HG03039 (cell line): ENCODE measurements at regions not wholly inside any gene's neighbourhood (a gene's known extent, or its start where the extent isn't known, plus 50 kb on each side); places are given as distances from the start of the nearest gene placed in this dataset.

Experiments used
- ATAC-seq: cut with Tn5 transposase; IDR thresholded peaks from one replicate; pipeline ENCODE4 v1.9.1; 2021; ENCODE audit warnings: mild to moderate bottlenecking, moderate library complexity; ENCODE audit not compliant: unreplicated experiment

GRCh38 chr2:65802298-65802942 lies 370.0 kb upstream of the SPRED2 start:
- ATAC-seq, result no peak

DNA sequence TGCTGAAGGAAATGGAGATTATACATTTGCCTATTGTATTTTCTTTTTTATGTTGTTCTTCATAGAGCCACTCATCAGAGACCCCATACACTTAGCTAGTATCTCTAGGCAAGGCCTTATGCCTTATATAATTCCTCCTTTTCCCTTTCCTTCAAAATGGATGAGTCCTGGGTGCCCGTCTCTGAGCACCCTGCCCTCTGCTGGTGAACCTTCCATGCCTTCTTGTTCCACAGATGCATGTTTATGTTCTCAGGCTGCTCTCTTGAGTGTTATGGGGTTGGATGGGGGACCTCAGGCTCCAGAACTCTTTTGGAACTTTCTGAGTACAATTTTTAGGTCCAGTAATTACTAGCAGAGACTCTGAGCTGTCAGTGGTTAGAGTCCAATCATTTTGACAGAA lies 368.6 kb upstream of the SPRED2 start:
- ATAC-seq, result no peak

GRCh38 chr2:65799141-65799854 lies 366.9 kb upstream of the SPRED2 start:
- ATAC-seq, result no peak

- no peak for ATAC-seq
Observed at GRCh38 chr2:65798641-65799040, 366.2 kb upstream of the SPRED2 start.

GRCh38 chr2:65794994-65795393 lies 362.6 kb upstream of the SPRED2 start:
- ATAC-seq, result no peak

- ATAC-seq, result no peak
Observed at GRCh38 chr2:65791404-65791975, 359.1 kb upstream of the SPRED2 start.

GRCh38 chr2:65790676-65790935 lies 358.2 kb upstream of the SPRED2 start:
- ATAC-seq, result no peak

- ATAC-seq, result no peak
Observed at GRCh38 chr2:65789923-65790675, 357.7 kb upstream of the SPRED2 start.

- no peak for ATAC-seq
Observed at GRCh38 chr2:65788556-65788955, 356.2 kb upstream of the SPRED2 start.

GRCh38 chr2:65786765-65787164 lies 354.4 kb upstream of the SPRED2 start:
- ATAC-seq, result no peak

- ATAC-seq, result no peak
Observed at GRCh38 chr2:65786007-65786717, 353.8 kb upstream of the SPRED2 start.

- ATAC-seq, result no peak
Observed at GRCh38 chr2:65782996-65783650, 350.7 kb upstream of the SPRED2 start.

- no peak for ATAC-seq
Observed at GRCh38 chr2:65782186-65782585, 349.8 kb upstream of the SPRED2 start.

GRCh38 chr2:65781756-65782155 lies 349.4 kb upstream of the SPRED2 start:
- ATAC-seq, result no peak

DNA sequence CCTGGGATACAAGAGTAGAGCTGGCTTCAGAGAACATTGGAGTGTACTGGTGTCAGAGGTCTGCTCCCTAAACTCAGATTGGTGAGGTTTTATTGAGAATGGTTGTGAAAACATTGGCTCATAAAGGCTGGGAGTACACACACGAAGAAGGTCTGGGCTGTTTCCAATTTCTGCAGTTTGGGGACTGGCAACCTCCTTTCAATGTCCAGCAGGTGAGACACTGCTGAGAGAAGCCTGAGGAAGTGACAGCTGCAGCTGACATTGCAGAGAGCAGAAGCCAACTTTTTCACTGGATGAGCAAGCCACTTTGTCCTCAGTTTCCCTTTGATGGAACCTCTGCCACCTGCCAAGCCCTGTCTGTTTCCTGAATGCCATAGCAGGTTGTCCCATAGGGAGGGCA lies 346.6 kb upstream of the SPRED2 start:
- no peak for ATAC-seq

- ATAC-seq, result no peak
Observed at GRCh38 chr2:65778137-65778536, 345.7 kb upstream of the SPRED2 start.

DNA sequence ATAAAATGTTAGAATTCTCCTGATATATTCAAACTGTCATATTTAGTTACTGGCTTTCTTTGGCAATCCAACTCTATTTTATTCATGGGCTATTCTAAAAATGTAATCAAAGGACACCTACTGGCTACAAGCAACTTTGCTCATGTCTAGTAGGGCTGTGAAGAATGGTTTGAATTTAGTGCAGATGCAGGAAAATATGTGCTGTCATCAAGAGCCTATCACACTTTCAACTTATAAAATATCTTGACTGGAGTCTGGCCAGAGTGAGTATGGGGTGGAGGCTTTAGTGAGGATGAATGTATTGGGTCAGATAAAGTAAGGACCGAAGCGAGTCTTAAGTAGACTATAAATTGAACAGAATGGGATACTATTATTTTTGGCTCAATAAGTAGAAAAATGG lies 343.4 kb upstream of the SPRED2 start:
- no peak for ATAC-seq

GRCh38 chr2:65767946-65768345 lies 335.5 kb upstream of the SPRED2 start:
- ATAC-seq, result no peak

DNA sequence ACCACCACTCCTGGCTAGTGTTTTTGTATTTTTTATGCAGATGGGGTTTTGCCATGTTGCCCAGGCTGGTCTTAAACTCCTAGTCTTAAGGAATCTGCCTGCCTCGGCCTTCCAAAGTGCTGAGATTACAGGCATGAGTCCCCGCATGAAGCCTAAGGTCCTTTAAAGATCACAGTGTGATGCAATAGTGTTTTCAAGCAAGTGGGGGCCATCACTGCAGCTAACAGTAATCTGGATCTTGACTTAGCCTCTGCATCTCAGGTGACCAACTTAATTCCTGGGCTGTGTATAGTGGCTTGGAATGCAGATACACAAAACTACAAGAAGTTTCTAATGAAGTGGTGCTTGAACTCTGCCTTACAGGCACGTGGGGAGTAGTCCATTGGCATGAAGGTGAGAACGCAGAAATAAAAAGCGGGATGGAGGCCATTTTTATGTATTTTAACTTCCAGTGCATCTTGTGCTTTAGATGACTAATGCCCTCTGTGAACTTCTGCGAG lies 334.4 kb upstream of the SPRED2 start:
- no peak for ATAC-seq

DNA sequence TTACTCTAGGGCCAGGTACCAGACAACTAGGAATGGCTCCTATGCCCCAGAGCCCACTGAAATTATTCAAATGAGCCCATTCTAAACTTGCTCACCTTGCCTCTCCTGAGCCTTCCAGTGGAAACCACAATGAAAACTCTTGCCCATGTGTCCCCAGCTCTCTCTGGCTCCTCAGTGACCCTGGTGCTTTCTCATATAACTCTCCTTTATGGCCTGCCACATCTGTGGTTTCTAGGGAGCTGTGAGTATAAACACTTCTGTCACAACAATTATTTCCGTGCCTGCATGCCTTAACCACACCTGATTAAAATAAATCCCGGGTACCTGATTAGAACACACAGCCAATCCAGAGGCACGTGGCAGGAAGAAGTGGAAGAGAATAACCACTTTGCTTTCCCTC lies 333.0 kb upstream of the SPRED2 start:
- no peak for ATAC-seq

DNA sequence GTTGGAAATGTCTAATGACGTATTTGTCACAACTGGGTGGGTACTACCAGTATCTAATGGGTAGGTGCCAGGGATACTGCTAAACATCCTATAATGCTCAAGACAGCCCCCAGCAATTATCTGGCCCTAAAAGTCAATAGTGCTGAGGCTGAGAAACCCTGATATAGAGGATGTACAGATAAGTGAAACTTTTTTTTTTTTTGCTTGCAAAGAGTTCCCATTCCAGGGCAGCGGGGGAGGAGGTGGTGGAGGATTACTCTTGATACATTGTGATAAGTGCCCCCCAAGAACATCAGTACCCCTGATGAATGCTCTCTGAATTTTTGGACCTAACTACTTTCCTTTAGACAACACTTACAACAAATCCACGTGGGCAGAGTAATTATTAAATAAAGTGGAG lies 329.7 kb upstream of the SPRED2 start:
- no peak for ATAC-seq
